HG03066 (cell line): ENCODE measurements at regions not wholly inside any gene's neighbourhood (a gene's known extent, or its start where the extent isn't known, plus 50 kb on each side); places are given as distances from the start of the nearest gene placed in this dataset.

Experiments used
- ATAC-seq: cut with Tn5 transposase; IDR thresholded peaks from one replicate; pipeline ENCODE4 v1.9.1; 2021; ENCODE audit warnings: low read depth; ENCODE audit not compliant: unreplicated experiment

GRCh38 chr18:37675699-37676098 lies 110.1 kb upstream of the CELF4 start:
- no peak for ATAC-seq

GRCh38 chr18:37674570-37674969 lies 109.0 kb upstream of the CELF4 start:
- ATAC-seq: no peak

GRCh38 chr18:37673671-37674070 lies 108.1 kb upstream of the CELF4 start:
- ATAC-seq: no peak

- no peak for ATAC-seq
Observed at GRCh38 chr18:37672932-37673595, 107.5 kb upstream of the CELF4 start.

GRCh38 chr18:37672001-37672400 lies 106.4 kb upstream of the CELF4 start:
- ATAC-seq: no peak

- ATAC-seq: no peak
Observed at GRCh38 chr18:37671530-37671929, 105.9 kb upstream of the CELF4 start.

GRCh38 chr18:37671119-37671518 lies 105.5 kb upstream of the CELF4 start:
- no peak for ATAC-seq

- no peak for ATAC-seq
Observed at GRCh38 chr18:37669991-37670534, 104.5 kb upstream of the CELF4 start.

GRCh38 chr18:37668971-37669747 lies 103.6 kb upstream of the CELF4 start:
- ATAC-seq: no peak

- ATAC-seq: no peak
Observed at GRCh38 chr18:37667836-37668235, 102.2 kb upstream of the CELF4 start.

- ATAC-seq: no peak
Observed at GRCh38 chr18:37666991-37667390, 101.4 kb upstream of the CELF4 start.

GRCh38 chr18:37666451-37666850 lies 100.9 kb upstream of the CELF4 start:
- ATAC-seq: no peak

- ATAC-seq: no peak
Observed at GRCh38 chr18:37665346-37665745, 99.7 kb upstream of the CELF4 start.

GRCh38 chr18:37663446-37663845 lies 97.8 kb upstream of the CELF4 start:
- ATAC-seq: no peak

- ATAC-seq: no peak
Observed at GRCh38 chr18:37662546-37663339, 97.1 kb upstream of the CELF4 start.

- ATAC-seq: no peak
Observed at GRCh38 chr18:37662099-37662498, 96.5 kb upstream of the CELF4 start.

- no peak for ATAC-seq
Observed at GRCh38 chr18:37661478-37661877, 95.9 kb upstream of the CELF4 start.

- no peak for ATAC-seq
Observed at GRCh38 chr18:37661061-37661460, 95.5 kb upstream of the CELF4 start.

- ATAC-seq: no peak
Observed at GRCh38 chr18:37660658-37661057, 95.1 kb upstream of the CELF4 start.

GRCh38 chr18:37659906-37660305 lies 94.3 kb upstream of the CELF4 start:
- ATAC-seq: no peak

GRCh38 chr18:37658894-37659293 lies 93.3 kb upstream of the CELF4 start:
- ATAC-seq: no peak
